NCI-H69 (cell line): ENCODE measurements at regions not wholly inside any gene's neighbourhood (a gene's known extent, or its start where the extent isn't known, plus 50 kb on each side); places are given as distances from the start of the nearest gene placed in this dataset.
A peak's percentile ranks its signal among the peaks of the same experiment; 100 is the strongest.

Experiments used
- DNase-seq: peaks from one replicate; lab custom pipeline; 2025; lab: John Stamatoyannopoulos, UW

DNA sequence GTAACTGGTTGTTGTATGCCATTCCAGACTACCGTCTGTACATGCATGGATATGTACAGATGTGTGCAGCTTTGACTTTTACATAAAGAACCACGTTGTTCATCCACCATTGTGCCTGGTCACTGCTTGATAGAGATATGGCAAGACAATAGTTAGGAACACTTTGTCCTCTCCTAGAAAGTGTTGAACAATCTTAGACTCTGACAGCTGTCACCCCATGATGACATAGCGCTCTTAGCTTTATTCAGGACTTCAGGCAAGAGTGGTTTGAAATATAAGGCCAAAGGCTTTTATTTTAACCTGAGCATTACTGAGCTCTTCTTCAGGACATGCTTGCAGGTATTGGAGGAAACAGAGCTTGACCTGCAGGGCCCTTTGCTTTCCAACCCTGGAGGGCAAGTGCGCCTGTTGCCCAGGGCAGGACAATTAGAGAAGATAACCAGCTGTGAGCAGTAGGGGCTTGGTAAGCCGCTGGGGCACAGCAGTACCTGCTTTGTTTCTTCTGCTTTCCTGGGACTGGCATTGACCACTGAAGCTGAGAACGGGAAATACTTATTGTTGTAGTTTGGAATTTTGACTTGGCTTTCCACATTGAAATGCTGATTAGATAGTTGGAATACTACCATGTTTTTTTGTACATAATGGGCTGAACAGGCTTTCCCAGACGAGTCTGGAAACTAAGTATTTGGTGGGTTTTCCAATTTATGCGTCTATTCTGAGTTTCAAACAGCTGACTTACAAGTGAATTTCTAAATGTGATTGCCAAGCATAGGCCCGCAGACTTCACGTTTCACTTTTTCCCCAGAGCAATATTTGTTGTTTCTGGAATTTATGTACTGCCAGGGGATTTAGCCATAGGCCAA, 51.1 kb downstream of the GARRE1 start:
- DNase-seq = peak; percentile 32

GRCh38 chr19:34306213-34306661, 51.9 kb downstream of the GARRE1 start:
- DNase-seq = no peak

DNA sequence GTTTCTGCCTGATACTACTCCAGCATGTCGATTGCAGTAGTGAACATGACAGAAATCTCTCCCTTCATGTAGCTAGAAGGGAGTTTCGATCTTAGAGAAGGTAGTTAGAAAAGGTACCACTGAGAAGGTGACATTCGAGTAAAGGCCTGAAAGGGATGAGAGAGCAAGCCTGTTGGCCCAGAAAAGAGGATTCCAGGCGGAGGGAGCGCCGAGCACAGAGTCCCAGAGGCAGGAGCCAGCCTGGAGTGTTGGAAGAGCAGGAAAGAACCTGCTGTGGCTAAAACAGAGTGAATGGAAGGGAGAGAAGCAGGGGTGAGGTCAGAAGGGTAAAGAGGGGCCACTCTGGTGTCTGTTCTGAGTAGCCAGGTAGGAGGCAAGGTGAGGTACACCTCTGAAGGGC, 52.5 kb downstream of the GARRE1 start:
- DNase-seq = no peak

- peak; percentile 65 for DNase-seq
Measured at GRCh38 chr19:34308381-34309367, 54.3 kb downstream of the GARRE1 start.

DNA sequence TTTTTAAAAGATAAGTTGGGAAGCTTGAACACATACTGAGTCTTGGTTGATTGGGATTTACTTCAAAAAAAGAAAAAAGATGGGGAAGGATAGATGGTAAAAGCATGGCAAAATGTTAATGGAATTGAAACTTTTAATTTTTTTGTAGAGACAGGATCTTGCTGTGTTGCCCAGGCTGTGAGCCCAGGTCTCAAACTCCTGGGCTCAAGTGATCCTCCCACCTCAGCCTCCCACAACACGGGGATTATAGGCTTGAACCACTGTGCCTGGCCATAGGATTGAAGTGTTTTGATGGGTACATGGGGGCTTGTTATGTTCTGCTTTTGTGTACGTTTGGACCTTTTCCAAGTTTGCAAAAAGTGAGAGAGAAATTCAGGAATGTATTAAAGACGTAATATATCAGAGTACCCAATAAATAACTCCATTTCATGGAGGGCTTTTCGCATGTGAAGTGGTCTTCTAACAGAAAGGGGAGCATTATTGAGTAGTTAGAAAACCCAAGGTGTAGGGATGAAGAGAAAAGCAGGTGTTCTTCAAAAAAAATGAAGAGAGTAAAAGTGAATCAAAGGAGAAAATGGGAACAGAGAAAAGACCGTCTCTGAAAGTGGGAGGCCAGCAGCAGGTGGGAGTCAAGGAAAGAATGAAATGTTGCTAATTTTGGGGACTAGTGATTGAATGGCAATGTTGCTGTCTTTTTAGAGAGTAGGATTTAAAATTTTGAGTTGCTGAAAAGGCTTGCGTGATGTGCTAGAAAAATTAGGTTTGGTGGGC, 55.2 kb downstream of the GARRE1 start:
- DNase-seq = no peak

DNA sequence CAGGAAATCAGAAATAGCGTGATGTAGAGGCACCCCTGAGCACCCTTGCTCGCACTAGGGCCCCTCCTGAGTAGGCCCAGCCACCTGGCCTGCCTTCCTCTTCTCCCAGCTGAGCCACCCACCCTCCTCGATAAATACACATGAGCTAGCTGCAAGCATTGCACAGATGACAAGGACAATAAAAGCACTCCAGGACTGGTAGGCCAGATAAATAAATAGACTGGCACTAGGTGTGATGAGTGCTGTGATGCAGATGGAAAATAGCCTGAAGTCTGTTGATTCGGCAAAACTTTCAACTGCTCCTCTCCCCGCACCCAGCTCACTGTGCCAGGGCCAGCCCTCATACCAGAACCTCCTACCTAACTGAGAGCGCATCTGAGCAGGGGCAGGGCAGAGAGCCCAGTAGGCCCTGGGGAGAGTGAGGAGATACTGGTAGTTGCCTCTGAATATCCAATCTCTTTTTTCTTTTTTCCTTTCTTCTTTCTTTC, 54.5 kb upstream of the GPI start:
- DNase-seq = peak; percentile 95

DNA sequence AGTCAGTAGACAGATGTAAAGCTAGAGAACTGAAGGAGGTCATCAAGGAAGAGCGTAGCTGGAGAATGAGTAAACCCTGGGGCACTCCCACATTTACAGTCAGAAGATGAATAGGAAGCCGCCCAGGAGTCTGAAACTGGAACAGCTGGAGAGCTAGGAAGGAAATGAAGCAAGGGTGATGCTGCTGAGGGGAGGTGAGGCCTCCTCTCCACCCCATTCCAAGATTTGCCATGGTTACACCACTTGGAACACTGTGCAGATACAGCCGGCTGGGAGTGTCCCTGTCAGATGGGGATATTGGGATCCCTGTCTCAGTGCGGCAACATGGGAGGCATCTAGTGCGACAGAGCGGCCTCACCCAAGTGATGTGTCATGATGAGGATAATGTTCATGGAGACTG, 51.8 kb upstream of the GPI start:
- no peak for DNase-seq

DNA sequence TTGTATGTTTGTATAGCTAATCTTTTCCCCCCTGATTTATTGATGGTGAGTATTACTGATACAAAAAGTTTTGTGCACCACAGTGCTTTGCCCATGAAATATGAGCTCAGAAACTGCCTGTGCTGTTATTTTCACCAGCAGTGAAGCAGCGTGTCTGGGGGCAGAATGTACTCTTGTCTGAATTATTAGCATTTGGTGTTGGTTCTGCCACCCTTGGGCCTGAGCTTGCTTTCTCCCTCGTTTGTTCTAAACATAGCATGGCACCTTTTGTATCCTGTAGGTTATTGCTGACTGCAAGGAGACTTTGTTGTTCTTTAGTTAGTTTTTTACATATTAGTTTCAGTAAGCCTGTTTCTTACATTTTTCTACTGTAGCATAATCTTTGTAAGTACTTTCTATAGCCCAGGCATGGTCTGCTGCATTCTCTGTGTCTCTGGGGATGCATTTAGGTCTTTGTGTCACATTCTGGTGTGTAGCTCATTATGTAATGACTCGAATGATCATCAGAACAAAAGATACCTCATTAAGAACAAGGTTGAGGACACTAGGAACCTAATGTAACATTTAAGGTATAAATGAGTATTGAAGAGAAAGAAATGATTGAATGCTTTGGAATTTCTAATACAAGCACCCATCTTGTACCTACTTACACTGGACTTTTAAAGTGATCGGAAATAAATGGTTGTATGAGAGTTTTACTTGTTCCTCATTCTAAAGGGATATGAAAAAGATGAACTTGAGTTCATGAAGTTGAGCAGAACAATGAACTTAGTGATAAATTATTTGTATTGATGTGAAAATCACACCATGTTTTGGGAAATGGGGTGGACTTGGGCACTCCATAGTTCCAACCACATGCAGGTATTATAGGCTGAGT, 50.3 kb upstream of the GPI start:
- no peak for DNase-seq
